Effector memory CD8-positive, alpha-beta T cell (primary cell): ENCODE measurements at regions not wholly inside any gene's neighbourhood (a gene's known extent, or its start where the extent isn't known, plus 50 kb on each side); places are given as distances from the start of the nearest gene placed in this dataset.

ENCODE experiments used
- ATAC-seq: fragments of 150-1000 bp; cut with Tn5 transposase; replicated peaks from 2 replicates; pipeline ENCODE4 v1.10.0; 2021; ENCODE audit warnings: mild to moderate bottlenecking, moderate library complexity
- DNase-seq, 3 experiments: peaks; one replicate each; pipeline ENCODE4 v3.0.0; 2021
- H3K27ac Mint-ChIP-seq, 2 donors: one replicate each; pipeline ENCODE4 v1.8.0; 2022; ENCODE audit warnings: mild to moderate bottlenecking in 2 of 2, mixed read lengths in 2 of 2, moderate library complexity in 2 of 2
- H3K27me3 Mint-ChIP-seq, 2 donors: one replicate each; pipeline ENCODE4 v1.8.0; 2022; ENCODE audit warnings: mixed read lengths in 2 of 2
- H3K36me3 Mint-ChIP-seq: one replicate; pipeline ENCODE4 v1.8.0; 2022; ENCODE audit warnings: mild to moderate bottlenecking, moderate library complexity, mixed read lengths; ENCODE audit not compliant: insufficient read depth
- H3K4me1 Mint-ChIP-seq, 2 donors: one replicate each; pipeline ENCODE4 v1.8.0; 2022; ENCODE audit warnings: low read depth in 2 of 2, mixed read lengths in 2 of 2
- H3K4me3 Mint-ChIP-seq, 2 donors: one replicate each; pipeline ENCODE4 v1.8.0; 2022; ENCODE audit warnings: mild to moderate bottlenecking in 2 of 2, mixed read lengths in 2 of 2, moderate library complexity in 2 of 2
- H3K9me3 Mint-ChIP-seq, 2 donors: one replicate each; pipeline ENCODE4 v1.8.0; 2022; ENCODE audit warnings: mixed read lengths in 2 of 2

GRCh38 chr1:58090640-58091039 lies 455.9 kb downstream of the OMA1 start:
- H3K4me3 Mint-ChIP-seq, result no peak overlapping the region
- ATAC-seq (no peak), DNase-seq (no peak)
- no peaks in the 10 kb centered on the region for H3K4me1 Mint-ChIP-seq
- no peaks in the 10 kb centered on the region for H3K36me3 Mint-ChIP-seq
- H3K9me3 Mint-ChIP-seq, result peaks cover 0 to 7% of the 10 kb centered on the region in 2 donors
- H3K27me3 Mint-ChIP-seq, result peaks cover 24 to 28% of the 10 kb centered on the region in 2 donors
- H3K27ac Mint-ChIP-seq, result no peak overlapping the region

GRCh38 chr1:58089898-58090534 lies 456.5 kb downstream of the OMA1 start:
- H3K4me3 Mint-ChIP-seq, result no peak overlapping the region
- no peak for DNase-seq

GRCh38 chr1:58084266-58084665 lies 462.3 kb downstream of the OMA1 start:
- DNase-seq (no peak), ATAC-seq (no peak)
- Mint-ChIP-seq H3K9me3 (peaks cover 0 to 7% of the 10 kb centered on the region in 2 donors), H3K27me3 (peaks cover 22 to 27% of the 10 kb centered on the region in 2 donors), H3K4me1 (no peaks in the 10 kb centered on the region), H3K36me3 (no peaks in the 10 kb centered on the region), H3K27ac (no peak overlapping the region), H3K4me3 (no peak overlapping the region)

More at GRCh38 chr1:58089898-58090534, 456.5 kb downstream of the OMA1 start:
- Mint-ChIP-seq H3K4me1 (no peaks in the 10 kb centered on the region), H3K36me3 (no peaks in the 10 kb centered on the region), H3K9me3 (peaks cover 0 to 7% of the 10 kb centered on the region in 2 donors), H3K27me3 (peaks cover 22 to 24% of the 10 kb centered on the region in 2 donors), H3K27ac (no peak overlapping the region)
- no peak for ATAC-seq

GRCh38 chr1:58082596-58082995 lies 463.9 kb downstream of the OMA1 start:
- Mint-ChIP-seq H3K4me3 (no peak overlapping the region), H3K9me3 (no peaks in the 10 kb centered on the region), H3K36me3 (no peaks in the 10 kb centered on the region), H3K4me1 (no peaks in the 10 kb centered on the region), H3K27me3 (peaks cover 12 to 22% of the 10 kb centered on the region in 2 donors), H3K27ac (no peak overlapping the region)
- no peak for ATAC-seq
- DNase-seq, result no peak

DNA sequence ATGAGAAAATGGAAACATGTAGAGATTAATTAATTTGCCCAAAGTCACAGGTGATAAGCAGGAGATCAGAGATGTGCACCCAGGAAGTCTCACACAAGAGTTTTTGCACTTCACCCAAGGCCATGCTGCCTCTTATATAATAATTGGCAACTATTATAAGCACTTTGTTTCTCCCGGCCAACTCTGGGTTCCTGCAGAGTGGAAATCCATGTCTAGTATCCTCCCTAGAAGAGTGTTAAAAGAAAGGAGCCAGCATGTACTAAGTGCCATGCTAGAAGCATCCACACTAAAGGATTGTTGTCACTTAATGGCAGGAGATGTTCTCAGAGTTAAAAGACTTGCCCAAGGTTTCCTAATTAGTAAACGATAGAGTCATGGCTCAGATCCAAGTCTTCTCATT lies 470.3 kb downstream of the OMA1 start:
- DNase-seq (no peak), ATAC-seq (no peak)
- Mint-ChIP-seq H3K4me3 (no peak overlapping the region), H3K36me3 (no peaks in the 10 kb centered on the region), H3K4me1 (no peaks in the 10 kb centered on the region), H3K27ac (no peak overlapping the region), H3K9me3 (no peaks in the 10 kb centered on the region), H3K27me3 (peaks cover 6 to 7% of the 10 kb centered on the region in 2 donors)

DNA sequence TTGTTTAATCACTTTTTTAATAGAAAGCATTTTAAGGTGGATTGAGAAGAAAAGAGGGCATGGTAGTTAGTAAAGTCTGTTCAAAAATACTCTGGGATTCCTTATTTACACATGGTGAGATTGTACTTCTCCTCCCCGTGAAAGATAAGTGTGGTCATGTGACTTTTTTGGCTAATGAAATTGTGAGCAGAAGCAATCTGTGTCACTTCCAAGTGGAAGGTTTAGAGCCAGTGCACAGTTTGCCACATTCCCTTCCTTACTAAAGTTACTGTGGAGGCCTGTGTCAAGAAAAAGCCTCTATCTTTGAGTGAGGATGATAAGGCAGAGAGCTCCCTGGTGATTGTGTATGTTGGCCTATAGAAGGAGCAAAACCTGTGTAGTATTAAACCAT lies 471.3 kb downstream of the OMA1 start:
- no peaks in the 10 kb centered on the region for H3K9me3 Mint-ChIP-seq
- H3K27ac Mint-ChIP-seq, result no peak overlapping the region
- no peaks in the 10 kb centered on the region for H3K4me1 Mint-ChIP-seq
- no peak for DNase-seq
- no peak overlapping the region for H3K4me3 Mint-ChIP-seq
- peaks cover 6 to 7% of the 10 kb centered on the region in 2 donors for H3K27me3 Mint-ChIP-seq
- H3K36me3 Mint-ChIP-seq, result no peaks in the 10 kb centered on the region
- ATAC-seq, result no peak

DNA sequence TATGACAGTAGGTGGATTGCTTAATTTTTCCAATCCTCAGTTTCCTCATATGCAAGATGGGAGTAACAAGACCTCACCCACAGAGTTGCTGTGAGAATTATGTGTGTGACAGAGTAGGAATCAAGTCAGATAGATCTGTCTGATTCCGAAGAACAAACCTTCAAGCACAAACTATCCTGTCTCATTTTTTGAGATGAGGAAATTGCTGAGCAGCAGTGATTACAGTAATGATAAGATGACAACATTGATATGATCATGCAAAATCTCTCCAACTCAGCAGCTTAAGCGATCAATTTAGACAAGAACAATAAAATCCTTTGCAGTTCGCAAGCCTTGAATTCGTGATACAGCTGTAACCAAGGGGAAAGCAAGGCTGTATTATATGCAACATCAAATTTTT lies 474.1 kb downstream of the OMA1 start:
- H3K9me3 Mint-ChIP-seq, result no peaks in the 10 kb centered on the region
- H3K4me3 Mint-ChIP-seq, result no peak overlapping the region
- H3K4me1 Mint-ChIP-seq, result no peaks in the 10 kb centered on the region
- H3K27me3 Mint-ChIP-seq, result peaks cover 0 to 6% of the 10 kb centered on the region in 2 donors
- no peak overlapping the region for H3K27ac Mint-ChIP-seq
- no peaks in the 10 kb centered on the region for H3K36me3 Mint-ChIP-seq
- DNase-seq (no peak), ATAC-seq (no peak)

DNA sequence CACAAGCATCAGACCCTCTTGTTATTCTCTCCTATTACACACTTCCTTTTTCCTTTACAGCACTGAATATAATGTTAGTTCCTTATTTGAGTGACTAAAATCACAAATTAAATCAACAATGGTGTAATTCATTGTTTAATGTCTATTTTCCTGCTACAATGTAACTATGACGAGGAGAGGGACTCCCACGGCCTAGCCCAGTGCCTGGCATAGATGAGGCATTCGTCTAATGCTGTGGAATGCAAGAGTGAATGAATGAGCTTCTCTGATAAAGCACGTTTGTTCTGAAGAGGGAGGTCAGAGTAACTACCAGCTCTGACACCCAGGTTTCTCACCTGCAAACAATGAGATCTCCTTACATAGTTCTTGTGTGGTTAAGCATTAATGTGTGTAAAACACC lies 479.4 kb downstream of the OMA1 start:
- DNase-seq (no peak), ATAC-seq (no peak)
- H3K9me3 Mint-ChIP-seq, result no peaks in the 10 kb centered on the region
- no peaks in the 10 kb centered on the region for H3K27me3 Mint-ChIP-seq
- no peak overlapping the region for H3K4me3 Mint-ChIP-seq
- H3K27ac Mint-ChIP-seq, result no peak overlapping the region
- H3K4me1 Mint-ChIP-seq, result no peaks in the 10 kb centered on the region
- no peaks in the 10 kb centered on the region for H3K36me3 Mint-ChIP-seq

- Mint-ChIP-seq H3K4me1 (no peaks in the 10 kb centered on the region), H3K9me3 (no peaks in the 10 kb centered on the region), H3K4me3 (no peak overlapping the region), H3K27ac (no peak overlapping the region), H3K27me3 (peaks cover 0 to 2% of the 10 kb centered on the region in 2 donors), H3K36me3 (no peaks in the 10 kb centered on the region)
- DNase-seq (no peak), ATAC-seq (no peak)
These were observed 481.0 kb downstream of the OMA1 start for GRCh38 chr1:58065520-58065919.

DNA sequence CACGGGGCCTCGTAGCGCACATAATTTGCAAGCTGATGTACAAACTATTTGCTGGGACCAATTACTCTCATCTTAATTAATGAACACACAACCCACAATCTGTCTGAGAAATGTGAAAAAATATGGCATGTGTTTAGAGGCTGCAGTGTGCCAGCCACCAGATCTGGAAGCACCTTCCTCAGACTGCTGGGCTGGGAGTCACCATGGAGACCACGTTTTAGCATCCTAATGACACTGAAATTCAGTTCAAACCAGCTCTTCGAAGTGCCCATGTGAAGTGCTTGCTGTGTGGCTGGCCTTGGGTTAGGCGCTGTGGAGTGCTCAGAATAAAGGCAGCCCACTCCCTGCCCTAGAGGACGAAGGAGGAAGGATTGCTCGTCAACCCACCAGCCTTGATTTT lies 482.4 kb downstream of the OMA1 start:
- H3K4me3 Mint-ChIP-seq, result no peak overlapping the region
- no peaks in the 10 kb centered on the region for H3K4me1 Mint-ChIP-seq
- no peaks in the 10 kb centered on the region for H3K9me3 Mint-ChIP-seq
- ATAC-seq (no peak), DNase-seq (no peak)
- H3K36me3 Mint-ChIP-seq, result no peaks in the 10 kb centered on the region
- peaks cover 0 to 10% of the 10 kb centered on the region in 2 donors for H3K27me3 Mint-ChIP-seq
- no peak overlapping the region for H3K27ac Mint-ChIP-seq

DNA sequence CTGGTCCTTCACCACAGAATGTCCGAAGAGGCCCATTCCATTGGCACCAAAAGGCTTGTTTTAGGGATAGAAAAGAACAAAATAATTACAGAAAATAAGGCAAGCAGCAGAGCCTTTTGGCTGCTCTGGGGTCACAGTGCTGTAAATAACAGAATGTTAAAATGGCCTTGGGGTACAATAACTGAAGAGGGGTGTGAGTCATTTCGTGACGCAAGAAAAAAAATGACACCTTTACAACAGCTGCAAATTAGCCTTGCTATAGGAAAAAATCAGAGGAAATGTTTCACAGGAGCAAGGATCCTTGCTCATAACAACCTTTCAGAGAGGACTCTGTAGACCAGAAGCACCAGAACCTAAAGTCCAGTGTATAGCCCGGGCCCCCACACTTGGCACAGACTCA lies 483.4 kb downstream of the OMA1 start:
- no peaks in the 10 kb centered on the region for H3K36me3 Mint-ChIP-seq
- H3K4me1 Mint-ChIP-seq, result no peaks in the 10 kb centered on the region
- H3K27me3 Mint-ChIP-seq, result peaks cover 0 to 10% of the 10 kb centered on the region in 2 donors
- H3K9me3 Mint-ChIP-seq, result no peaks in the 10 kb centered on the region
- no peak overlapping the region for H3K4me3 Mint-ChIP-seq
- no peak overlapping the region for H3K27ac Mint-ChIP-seq
- DNase-seq, result no peak
- no peak for ATAC-seq

DNA sequence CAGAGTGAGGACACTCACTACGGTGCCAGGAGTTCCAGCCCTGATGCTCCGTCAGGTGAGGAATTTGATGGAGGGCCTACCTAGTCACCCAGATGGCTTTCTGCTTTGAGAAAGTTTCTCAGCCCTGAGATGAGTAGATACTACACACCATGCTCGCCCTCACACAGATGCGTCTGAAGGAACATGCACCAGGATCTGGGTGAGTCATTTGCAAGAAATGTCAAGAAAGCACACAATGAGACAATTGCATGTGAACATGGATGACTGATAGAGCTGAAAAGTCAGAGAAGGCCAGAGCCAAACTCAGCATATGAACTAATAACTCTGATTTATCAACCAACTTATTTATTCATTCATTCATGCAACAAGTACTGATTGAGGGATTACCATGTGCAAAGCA lies 483.9 kb downstream of the OMA1 start:
- no peaks in the 10 kb centered on the region for H3K9me3 Mint-ChIP-seq
- no peak for ATAC-seq
- no peak overlapping the region for H3K27ac Mint-ChIP-seq
- no peak overlapping the region for H3K4me3 Mint-ChIP-seq
- peaks cover 0 to 10% of the 10 kb centered on the region in 2 donors for H3K27me3 Mint-ChIP-seq
- DNase-seq, result no peak
- no peaks in the 10 kb centered on the region for H3K4me1 Mint-ChIP-seq
- no peaks in the 10 kb centered on the region for H3K36me3 Mint-ChIP-seq

- Mint-ChIP-seq H3K27me3 (peaks cover 0 to 10% of the 10 kb centered on the region in 2 donors), H3K4me1 (no peaks in the 10 kb centered on the region), H3K4me3 (no peak overlapping the region), H3K27ac (no peak overlapping the region), H3K36me3 (no peaks in the 10 kb centered on the region), H3K9me3 (no peaks in the 10 kb centered on the region)
- ATAC-seq (no peak), DNase-seq (no peak)
These were observed 485.9 kb downstream of the OMA1 start for GRCh38 chr1:58060559-58061170.

DNA sequence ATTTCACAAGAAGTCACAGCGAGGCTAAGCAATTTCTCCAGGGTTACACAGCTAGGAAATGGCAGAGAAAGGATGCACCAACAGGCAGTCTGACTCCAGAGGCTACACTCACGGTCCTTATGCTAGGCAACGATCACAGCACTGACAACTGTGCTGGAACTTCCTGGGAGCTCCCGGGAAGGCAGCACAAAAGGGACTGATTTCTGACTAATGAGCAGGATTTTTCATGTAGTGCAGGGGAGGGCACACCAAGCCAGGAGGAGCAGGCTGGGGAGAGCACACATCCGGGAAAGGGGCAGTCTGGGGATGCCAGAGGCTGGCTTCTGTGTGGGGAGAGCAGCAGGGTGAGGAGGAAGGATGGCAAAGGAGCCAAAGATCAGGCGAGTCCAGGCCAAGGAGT lies 486.7 kb downstream of the OMA1 start:
- H3K27me3 Mint-ChIP-seq, result peaks cover 0 to 10% of the 10 kb centered on the region in 2 donors
- no peak overlapping the region for H3K27ac Mint-ChIP-seq
- H3K36me3 Mint-ChIP-seq, result no peaks in the 10 kb centered on the region
- no peak overlapping the region for H3K4me3 Mint-ChIP-seq
- DNase-seq, result no peak
- ATAC-seq, result no peak
- H3K9me3 Mint-ChIP-seq, result no peaks in the 10 kb centered on the region
- no peaks in the 10 kb centered on the region for H3K4me1 Mint-ChIP-seq
